AG09309 (cell line): ENCODE measurements at regions not wholly inside any gene's neighbourhood (a gene's known extent, or its start where the extent isn't known, plus 50 kb on each side); places are given as distances from the start of the nearest gene placed in this dataset.

Experiments used
- DNase-seq: peaks from one replicate; pipeline ENCODE4 v3.0.0-alpha.2; 2010; ENCODE audit warnings: low read depth
- H3K4me3 ChIP-seq: 2 replicates; pipeline ENCODE4 v1.5.1; 2011; ENCODE audit warnings: mild to moderate bottlenecking, low read depth, low read length, moderate library complexity; ENCODE audit not compliant: control insufficient read depth
- CTCF ChIP-seq: IDR thresholded peaks from 2 replicates; pipeline ENCODE4 v1.5.1; 2011; ENCODE audit warnings: mild to moderate bottlenecking, low read depth, low read length, inconsistent platforms; ENCODE audit not compliant: insufficient read depth, control insufficient read depth; ENCODE audit errors: missing control alignments

GRCh38 chr5:148720257-148720656 lies 65.9 kb upstream of the HTR4 start:
- no peak for DNase-seq
- TF ChIP-seq CTCF, result no peak
- H3K4me3 ChIP-seq, result no peak overlapping the region

GRCh38 chr5:148723143-148723542 lies 68.8 kb upstream of the HTR4 start:
- TF ChIP-seq CTCF, result no peak
- DNase-seq, result no peak
- no peak overlapping the region for H3K4me3 ChIP-seq

GRCh38 chr5:148725675-148726074 lies 71.3 kb upstream of the HTR4 start:
- no peak for DNase-seq
- no peak overlapping the region for H3K4me3 ChIP-seq
- no peak for TF ChIP-seq CTCF

GRCh38 chr5:148729182-148729581 lies 74.9 kb upstream of the HTR4 start:
- H3K4me3 ChIP-seq, result no peak overlapping the region
- no peak for DNase-seq
- peak; percentile 26 for TF ChIP-seq CTCF

- DNase-seq, result no peak
- no peak for TF ChIP-seq CTCF
- H3K4me3 ChIP-seq, result no peak overlapping the region
These were observed 75.9 kb upstream of the HTR4 start for GRCh38 chr5:148730270-148730669.

- no peak overlapping the region for H3K4me3 ChIP-seq
- peak; percentile 70 for DNase-seq
- TF ChIP-seq CTCF, result peak; percentile 84
These were observed 76.9 kb upstream of the HTR4 start for GRCh38 chr5:148730942-148731898.
